ENCODE measurements at regions not wholly inside any gene's neighbourhood (a gene's known extent, or its start where the extent isn't known, plus 50 kb on each side); places are given as distances from the start of the nearest gene placed in this dataset.
A peak's percentile ranks its signal among the peaks of the same experiment; 100 is the strongest.
"Not testable (repeated sequence)": the region's sequence is repeated elsewhere in the genome, so short reads cannot be mapped to it uniquely, and the experiment has no call there.

- H3K36me3 ChIP-seq (replicated peaks; ENCODE audit: insufficient read depth, low read length), result no peaks in the 10 kb centered on the region
- H3K9me3 ChIP-seq (replicated peaks; ENCODE audit: insufficient read depth, low read length), result no peaks in the 10 kb centered on the region
- H3K9ac ChIP-seq (ENCODE audit: low read length), result no peak overlapping the region
- no peak for DNase-seq
- peaks cover 8% of the 10 kb centered on the region for H3K4me1 ChIP-seq (ENCODE audit: low read length)
- no peaks in the 10 kb centered on the region for H3K9me2 ChIP-seq (replicated peaks; ENCODE audit: insufficient read depth, low read length)
- H2AFZ ChIP-seq (ENCODE audit: low read length), result no peak overlapping the region
- no peaks in the 10 kb centered on the region for H3F3A ChIP-seq (ENCODE audit: insufficient read depth, low read length)
- H3K27me3 ChIP-seq (replicated peaks; ENCODE audit: insufficient read depth, low read length), result no peaks in the 10 kb centered on the region
- TF ChIP-seq EZH2 (optimal IDR thresholded peaks at IDR 0.05; ENCODE audit: low read depth, low read length) (no peak), EZH2phosphoT487 (IDR thresholded peaks at IDR 0.05; ENCODE audit: low read length) (no peak), CTCF (IDR thresholded peaks at IDR 0.05; ENCODE audit: low read length) (no peak)
- H4K20me1 ChIP-seq (ENCODE audit: insufficient read depth, low read length), result no peaks in the 10 kb centered on the region
- H3K27ac ChIP-seq (ENCODE audit: low read length), result no peak overlapping the region
- H3K4me2 ChIP-seq (ENCODE audit: low read depth, low read length), result no peak overlapping the region
- no peaks in the 10 kb centered on the region for H3K79me2 ChIP-seq (ENCODE audit: low read length)
- H3K4me3 ChIP-seq (ENCODE audit: low read length), result no peak overlapping the region
Observed at GRCh38 chr4:43607400-43607799, 714.9 kb downstream of the GRXCR1 start.

- Histone ChIP-seq H3K36me3 (replicated peaks; ENCODE audit: insufficient read depth, low read length) (no peaks in the 10 kb centered on the region), H3K4me1 (ENCODE audit: low read length) (peaks cover 8% of the 10 kb centered on the region), H3K9me2 (replicated peaks; ENCODE audit: insufficient read depth, low read length) (no peaks in the 10 kb centered on the region), H3K27ac (ENCODE audit: low read length) (no peak overlapping the region), H4K20me1 (ENCODE audit: insufficient read depth, low read length) (no peaks in the 10 kb centered on the region), H3F3A (ENCODE audit: insufficient read depth, low read length) (no peaks in the 10 kb centered on the region), H3K9ac (ENCODE audit: low read length) (no peak overlapping the region), H2AFZ (ENCODE audit: low read length) (0 out of 2 replicates have a peak overlapping the region, but pooled peaks have one; percentile 19), H3K79me2 (ENCODE audit: low read length) (no peaks in the 10 kb centered on the region), H3K27me3 (replicated peaks; ENCODE audit: insufficient read depth, low read length) (no peaks in the 10 kb centered on the region), H3K4me2 (ENCODE audit: low read depth, low read length) (no peak overlapping the region), H3K9me3 (replicated peaks; ENCODE audit: insufficient read depth, low read length) (no peaks in the 10 kb centered on the region), H3K4me3 (ENCODE audit: low read length) (no peak overlapping the region)
- TF ChIP-seq EZH2 (optimal IDR thresholded peaks at IDR 0.05; ENCODE audit: low read depth, low read length), result no peak
- TF ChIP-seq CTCF (IDR thresholded peaks at IDR 0.05; ENCODE audit: low read length), result no peak
- no peak for TF ChIP-seq EZH2phosphoT487 (IDR thresholded peaks at IDR 0.05; ENCODE audit: low read length)
- DNase-seq, result peak; percentile 25
Observed at GRCh38 chr4:43607827-43608461, 715.4 kb downstream of the GRXCR1 start.

DNA sequence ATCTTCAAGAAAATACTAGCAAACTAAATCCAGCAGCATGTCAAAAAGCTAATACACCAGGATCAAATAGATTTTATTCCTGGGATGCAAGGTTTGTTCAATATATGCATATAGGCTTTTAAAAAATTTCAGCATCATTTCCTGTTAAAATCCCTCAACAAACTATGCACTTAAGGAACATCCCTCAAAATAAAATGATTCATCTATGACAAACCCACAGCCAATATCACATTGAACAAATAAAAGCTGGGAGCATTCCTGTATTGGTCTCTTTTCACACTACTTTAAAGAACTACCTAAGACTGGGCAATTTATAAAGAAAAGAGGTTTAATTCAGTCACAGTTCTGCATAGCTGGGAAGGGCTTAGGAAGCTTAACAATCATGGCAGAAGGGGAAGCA is 726.7 kb downstream of the GRXCR1 start:
- H3K9ac ChIP-seq (ENCODE audit: low read length), result no peak overlapping the region
- no peak overlapping the region for H3K27ac ChIP-seq (ENCODE audit: low read length)
- no peak for DNase-seq
- H3K27me3 ChIP-seq (replicated peaks; ENCODE audit: insufficient read depth, low read length), result no peaks in the 10 kb centered on the region
- H3K9me2 ChIP-seq (replicated peaks; ENCODE audit: insufficient read depth, low read length), result no peaks in the 10 kb centered on the region
- no peak overlapping the region for H3K4me2 ChIP-seq (ENCODE audit: low read depth, low read length)
- no peaks in the 10 kb centered on the region for H3K9me3 ChIP-seq (replicated peaks; ENCODE audit: insufficient read depth, low read length)
- H3F3A ChIP-seq (ENCODE audit: insufficient read depth, low read length), result no peaks in the 10 kb centered on the region
- no peaks in the 10 kb centered on the region for H4K20me1 ChIP-seq (ENCODE audit: insufficient read depth, low read length)
- no peaks in the 10 kb centered on the region for H3K36me3 ChIP-seq (replicated peaks; ENCODE audit: insufficient read depth, low read length)
- H3K4me3 ChIP-seq (ENCODE audit: low read length), result no peak overlapping the region
- H3K79me2 ChIP-seq (ENCODE audit: low read length), result no peaks in the 10 kb centered on the region
- H2AFZ ChIP-seq (ENCODE audit: low read length), result no peak overlapping the region
- no peak for TF ChIP-seq EZH2 (optimal IDR thresholded peaks at IDR 0.05; ENCODE audit: low read depth, low read length)
- no peak for TF ChIP-seq EZH2phosphoT487 (IDR thresholded peaks at IDR 0.05; ENCODE audit: low read length)
- no peak for TF ChIP-seq CTCF (IDR thresholded peaks at IDR 0.05; ENCODE audit: low read length)
- H3K4me1 ChIP-seq (ENCODE audit: low read length), result no peaks in the 10 kb centered on the region

DNA sequence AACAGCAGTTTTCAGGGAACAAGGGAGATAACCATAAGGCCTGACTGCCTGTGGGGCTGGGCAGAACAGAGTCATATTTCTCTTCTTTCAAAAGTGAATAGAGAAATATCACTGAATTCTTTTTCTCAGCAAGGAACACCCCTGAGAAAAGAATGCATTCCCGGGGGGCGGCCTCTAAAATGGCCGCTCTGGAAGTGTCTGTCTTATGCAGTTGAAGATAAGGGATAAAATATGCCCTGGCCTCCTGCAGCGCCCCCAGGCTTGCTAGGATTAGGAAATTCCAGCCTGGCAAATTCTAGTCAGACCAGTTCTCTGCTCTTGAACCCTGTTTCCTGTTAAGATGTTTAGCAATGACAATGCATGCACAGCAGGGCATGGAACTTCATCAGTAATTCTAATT is 745.4 kb downstream of the GRXCR1 start:
- not testable (repeated sequence) for H4K20me1 ChIP-seq (ENCODE audit: insufficient read depth, low read length); H2AFZ ChIP-seq (ENCODE audit: low read length); H3K9me3 ChIP-seq (replicated peaks; ENCODE audit: insufficient read depth, low read length); H3K4me2 ChIP-seq (ENCODE audit: low read depth, low read length); H3K4me3 ChIP-seq (ENCODE audit: low read length); H3F3A ChIP-seq (ENCODE audit: insufficient read depth, low read length); H3K79me2 ChIP-seq (ENCODE audit: low read length); H3K27me3 ChIP-seq (replicated peaks; ENCODE audit: insufficient read depth, low read length); H3K4me1 ChIP-seq (ENCODE audit: low read length); H3K27ac ChIP-seq (ENCODE audit: low read length); DNase-seq; H3K36me3 ChIP-seq (replicated peaks; ENCODE audit: insufficient read depth, low read length); H3K9me2 ChIP-seq (replicated peaks; ENCODE audit: insufficient read depth, low read length); H3K9ac ChIP-seq (ENCODE audit: low read length)

All from MM.1S (cell line).